CD14-positive monocyte (primary cell): ENCODE measurements at regions not wholly inside any gene's neighbourhood (a gene's known extent, or its start where the extent isn't known, plus 50 kb on each side); places are given as distances from the start of the nearest gene placed in this dataset.

Experiments used
- DNase-seq, 3 donors: peaks; one replicate each; pipeline ENCODE4 v3.0.0-alpha.2; 2011 to 2022
- H2AFZ ChIP-seq: 2 replicates; pipeline ENCODE4 v1.6.0; 2012; ENCODE audit warnings: mild to moderate bottlenecking, low read depth, low read length, inconsistent platforms; ENCODE audit not compliant: insufficient read depth, poor library complexity, severe bottlenecking
- H3K27ac ChIP-seq, 2 donors: 1 replicate in 1 of 2; 2 replicates in 1 of 2; pipeline ENCODE4 v1.5.1; 2012 to 2013; ENCODE audit warnings: low read length in 2 of 2, control low read depth in 1 of 2, inconsistent platforms in 1 of 2, low read depth in 1 of 2, mild to moderate bottlenecking in 1 of 2
- H3K27me3 ChIP-seq, 2 donors: one replicate each; pipeline versions ENCODE4 v1.6.0 to v1.6.1; 2011 to 2013; ENCODE audit warnings: low read length in 2 of 2; ENCODE audit not compliant: control insufficient read depth in 2 of 2, insufficient read depth in 2 of 2
- H3K36me3 ChIP-seq, 2 donors: replicated peaks in 1 of 2; 1 replicate in 1 of 2; 2 replicates in 1 of 2; pipeline versions ENCODE4 v1.5.1 to v1.6.1; 2012 to 2013; ENCODE audit warnings: low read length in 2 of 2, control low read depth in 1 of 2, inconsistent platforms in 1 of 2, mild to moderate bottlenecking in 1 of 2; ENCODE audit not compliant: insufficient read depth in 2 of 2, control insufficient read depth in 1 of 2
- H3K4me1 ChIP-seq, 2 donors: 1 replicate in 1 of 2; 2 replicates in 1 of 2; pipeline versions ENCODE4 v1.5.1 to v1.6.1; 2012 to 2013; ENCODE audit warnings: low read length in 2 of 2, control low read depth in 1 of 2, inconsistent platforms in 1 of 2, mild to moderate bottlenecking in 1 of 2, moderate library complexity in 1 of 2; ENCODE audit not compliant: insufficient read depth in 2 of 2, control insufficient read depth in 1 of 2
- H3K4me2 ChIP-seq: replicated peaks from 2 replicates; pipeline ENCODE3; 2012; ENCODE audit warnings: low read length, moderate library complexity, mild to moderate bottlenecking; ENCODE audit not compliant: poor library complexity, severe bottlenecking; ENCODE audit errors: extremely low read depth
- H3K4me3 ChIP-seq, 3 experiments: fragments of 200-600 bp in 1 of 3; sonication (generic) in 1 of 3; replicated peaks in 1 of 3; 1 replicate in 2 of 3; 2 replicates in 1 of 3; pipeline ENCODE4 v1.5.1; 2011 to 2013; ENCODE audit warnings: low read length in 3 of 3, mild to moderate bottlenecking in 3 of 3, control low read depth in 2 of 3, low read depth in 2 of 3, inconsistent platforms in 1 of 3, moderate library complexity in 1 of 3
- H3K79me2 ChIP-seq: 2 replicates; pipeline ENCODE4 v1.6.0; 2012; ENCODE audit warnings: mild to moderate bottlenecking, control low read depth, inconsistent platforms, low read length, moderate library complexity; ENCODE audit not compliant: insufficient read depth
- H3K9ac ChIP-seq: 2 replicates; pipeline ENCODE4 v1.6.0; 2017; ENCODE audit warnings: low read length, mild to moderate bottlenecking; ENCODE audit not compliant: insufficient read depth, poor library complexity, severe bottlenecking
- H3K9me3 ChIP-seq, 2 donors: replicated peaks in 1 of 2; 1 replicate in 1 of 2; 2 replicates in 1 of 2; pipeline versions ENCODE4 v1.5.1 to v1.6.1; 2012 to 2013; ENCODE audit warnings: low read length in 2 of 2, control low read depth in 1 of 2; ENCODE audit not compliant: control insufficient read depth in 1 of 2, insufficient read depth in 1 of 2
- H4K20me1 ChIP-seq: 2 replicates; pipeline ENCODE4 v1.6.0; 2012; ENCODE audit warnings: mild to moderate bottlenecking, low read length, control low read depth, moderate library complexity; ENCODE audit not compliant: insufficient read depth
- H3K27ac Mint-ChIP-seq, 7 donors: one replicate each; pipeline ENCODE4 v1.8.0; 2020; ENCODE audit warnings: mild to moderate bottlenecking in 7 of 7, mixed read lengths in 7 of 7, moderate library complexity in 6 of 7, inconsistent platforms in 2 of 7
- H3K27me3 Mint-ChIP-seq, 3 donors: one replicate each; pipeline ENCODE4 v1.8.0; 2021 to 2022; ENCODE audit warnings: low read depth in 3 of 3, mild to moderate bottlenecking in 3 of 3, mixed read lengths in 3 of 3, moderate library complexity in 3 of 3, inconsistent platforms in 1 of 3
- H3K36me3 Mint-ChIP-seq, 2 donors: one replicate each; pipeline ENCODE4 v1.8.0; 2020; ENCODE audit warnings: mixed read lengths in 2 of 2, inconsistent platforms in 1 of 2, mild to moderate bottlenecking in 1 of 2
- H3K4me1 Mint-ChIP-seq: one replicate; pipeline ENCODE4 v1.8.0; 2020; ENCODE audit warnings: mild to moderate bottlenecking, mixed read lengths
- H3K4me3 Mint-ChIP-seq, 2 donors: one replicate each; pipeline ENCODE4 v1.8.0; 2020; ENCODE audit warnings: mild to moderate bottlenecking in 2 of 2, mixed read lengths in 2 of 2, moderate library complexity in 1 of 2
- H3K9me3 Mint-ChIP-seq, 7 donors: one replicate each; pipeline ENCODE4 v1.8.0; 2020 to 2022; ENCODE audit warnings: mixed read lengths in 7 of 7, mild to moderate bottlenecking in 6 of 7, moderate library complexity in 6 of 7, inconsistent platforms in 2 of 7
- CTCF ChIP-seq: fragments of 200-600 bp; IDR thresholded peaks from one replicate; pipeline ENCODE4 v1.8.0; 2022; ENCODE audit warnings: antibody characterized with exemption, mild to moderate bottlenecking
- WGBS: methylation state at CpG from one replicate; pipeline ENCODE4 v1.1.5; 2013; ENCODE audit warnings: missing lambda C conversion rate; ENCODE audit not compliant: insufficient coverage; 5-methylcytosine and 5-hydroxymethylcytosine counted together
- intact Hi-C, 2 donors: fragments of 100-400 bp; cut with micrococcal nuclease; formaldehyde crosslinking; loops; one replicate each; pipeline versions ENCODE4 v1.15.0 to v1.15.1; 2023

DNA sequence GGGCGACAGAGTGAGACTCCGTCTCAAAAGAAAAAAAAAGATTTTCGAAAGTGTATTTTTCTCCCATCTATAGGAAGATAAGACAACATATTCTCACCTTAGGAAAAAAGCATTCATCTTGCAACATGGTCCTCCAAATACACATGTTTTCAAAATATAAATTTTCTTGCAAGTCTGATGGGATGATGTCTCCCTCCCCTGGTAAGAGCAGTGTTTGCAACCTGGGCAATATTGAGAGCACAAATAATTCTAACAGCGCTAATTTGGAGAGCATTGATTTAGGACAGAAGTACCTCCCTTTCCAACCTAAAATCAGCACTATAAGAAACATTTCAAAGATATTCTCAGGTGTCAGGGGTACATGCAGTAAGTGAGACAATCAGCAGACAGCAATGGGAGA is 61.0 kb upstream of the SHISA2 start:
- Histone ChIP-seq H3K27me3 (no peaks in the 10 kb centered on the region), H3K4me2 (no peak overlapping the region), H3K4me1 (no peaks in the 10 kb centered on the region), H2AFZ (no peak overlapping the region), H3K27ac (no peak overlapping the region), H3K79me2 (no peaks in the 10 kb centered on the region), H3K36me3 (no peaks in the 10 kb centered on the region), H3K9ac (no peak overlapping the region), H4K20me1 (no peaks in the 10 kb centered on the region), H3K4me3 (no peak overlapping the region), H3K9me3 (no peaks in the 10 kb centered on the region)
- intact Hi-C loops, result no loop called here
- no peak overlapping the region for H3K4me3 Mint-ChIP-seq
- TF ChIP-seq CTCF, result no peak
- DNase-seq, result no peak
- H3K36me3 Mint-ChIP-seq, result no peaks in the 10 kb centered on the region
- no peak overlapping the region for H3K27ac Mint-ChIP-seq
- peaks cover 0 to 4% (median 2%) of the 10 kb centered on the region in 3 donors for H3K27me3 Mint-ChIP-seq
- WGBS, result no CpG with 5 or more reads among the region's 4 CpGs
- H3K9me3 Mint-ChIP-seq, result peaks cover 0 to 2% (median 0%) of the 10 kb centered on the region in 7 donors
- no peaks in the 10 kb centered on the region for H3K4me1 Mint-ChIP-seq

DNA sequence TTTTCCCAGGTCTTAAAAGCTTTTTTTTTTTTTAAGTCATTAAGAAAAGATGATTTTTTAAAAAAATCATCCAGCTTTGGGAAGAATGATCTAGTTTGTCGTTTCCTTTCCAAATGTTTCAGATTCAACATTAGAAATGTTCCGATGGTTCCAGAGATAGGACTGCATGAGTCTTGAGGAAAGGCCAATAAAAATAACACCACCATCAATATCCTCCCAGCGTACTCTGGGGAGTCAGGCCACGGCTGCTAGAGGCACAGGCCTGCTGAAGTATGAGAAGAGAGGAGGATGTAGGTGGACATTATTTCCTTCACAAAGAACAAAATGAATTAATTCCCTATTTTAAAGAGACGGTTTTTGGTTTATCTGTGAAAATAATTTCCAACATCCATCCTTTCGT is 60.0 kb upstream of the SHISA2 start:
- no peak overlapping the region for H3K9ac ChIP-seq
- TF ChIP-seq CTCF, result no peak
- intact Hi-C loops, result no loop called here
- H3K4me3 Mint-ChIP-seq, result no peak overlapping the region
- H3K79me2 ChIP-seq, result no peaks in the 10 kb centered on the region
- H3K27ac ChIP-seq, result no peak overlapping the region
- H3K4me1 Mint-ChIP-seq, result no peaks in the 10 kb centered on the region
- no CpG with 5 or more reads among the region's 6 CpGs for WGBS
- H2AFZ ChIP-seq, result no peak overlapping the region
- no peaks in the 10 kb centered on the region for H3K27me3 ChIP-seq
- no peaks in the 10 kb centered on the region for H3K36me3 ChIP-seq
- no peaks in the 10 kb centered on the region for H3K9me3 ChIP-seq
- no peaks in the 10 kb centered on the region for H3K36me3 Mint-ChIP-seq
- no peak for DNase-seq
- H3K27me3 Mint-ChIP-seq, result peaks cover 0 to 4% (median 2%) of the 10 kb centered on the region in 3 donors
- H3K4me3 ChIP-seq, result no peak overlapping the region
- H3K27ac Mint-ChIP-seq, result no peak overlapping the region
- no peak overlapping the region for H3K4me2 ChIP-seq
- no peaks in the 10 kb centered on the region for H3K4me1 ChIP-seq
- no peaks in the 10 kb centered on the region for H3K9me3 Mint-ChIP-seq
- no peaks in the 10 kb centered on the region for H4K20me1 ChIP-seq
